ENCODE measurements at regions not wholly inside any gene's neighbourhood (a gene's known extent, or its start where the extent isn't known, plus 50 kb on each side); places are given as distances from the start of the nearest gene placed in this dataset.

DNA sequence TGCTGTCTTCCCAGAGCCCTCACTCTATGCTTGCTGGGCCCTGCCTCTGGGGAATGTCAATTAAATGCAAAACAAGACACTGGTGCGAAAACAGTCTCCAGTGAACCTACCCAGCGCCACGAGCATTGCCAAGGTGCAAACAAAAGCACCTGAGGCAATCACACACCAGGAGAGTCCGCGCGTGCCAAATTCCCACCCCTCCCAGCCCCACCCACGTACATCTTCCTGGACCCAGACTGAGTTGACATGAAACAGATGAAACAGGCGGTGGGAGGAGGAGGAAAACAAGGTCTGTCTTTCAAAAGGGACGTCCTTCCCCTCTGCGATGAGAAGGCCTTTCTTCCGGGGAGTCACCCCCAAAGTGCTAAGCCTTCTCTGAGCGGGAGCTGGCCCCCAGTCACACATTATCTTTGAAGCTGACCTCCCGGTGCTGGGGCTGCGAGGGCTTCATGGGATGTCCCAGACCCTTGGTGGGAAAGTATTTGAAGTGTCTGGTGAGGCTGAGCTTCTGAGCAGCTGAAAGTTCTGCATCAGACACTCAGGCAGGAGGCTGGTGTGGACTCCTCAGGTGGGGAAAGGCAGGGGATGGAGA lies 200.4 kb downstream of the AXIN2 start:
- H3K27ac ChIP-seq (ENCODE audit: poor library complexity, severe bottlenecking): no peak overlapping the region
- DNase-seq (ENCODE audit: low spot score) (no peak), ATAC-seq (ENCODE audit: low read depth) (no peak)
- no peak overlapping the region for H3K4me3 ChIP-seq (ENCODE audit: severe bottlenecking)
- no peaks in the 10 kb centered on the region for H3K36me3 ChIP-seq (ENCODE audit: low read depth)
- TF ChIP-seq CTCF (IDR thresholded peaks at IDR 0.05; ENCODE audit: poor library complexity, severe bottlenecking): no peak
- no peaks in the 10 kb centered on the region for H3K9me3 ChIP-seq (ENCODE audit: severe bottlenecking)
- no peaks in the 10 kb centered on the region for H3K27me3 ChIP-seq (ENCODE audit: insufficient read depth, poor library complexity, severe bottlenecking)
- peaks cover 17% of the 10 kb centered on the region for H3K4me1 ChIP-seq (ENCODE audit: insufficient read depth, poor library complexity, severe bottlenecking)

DNA sequence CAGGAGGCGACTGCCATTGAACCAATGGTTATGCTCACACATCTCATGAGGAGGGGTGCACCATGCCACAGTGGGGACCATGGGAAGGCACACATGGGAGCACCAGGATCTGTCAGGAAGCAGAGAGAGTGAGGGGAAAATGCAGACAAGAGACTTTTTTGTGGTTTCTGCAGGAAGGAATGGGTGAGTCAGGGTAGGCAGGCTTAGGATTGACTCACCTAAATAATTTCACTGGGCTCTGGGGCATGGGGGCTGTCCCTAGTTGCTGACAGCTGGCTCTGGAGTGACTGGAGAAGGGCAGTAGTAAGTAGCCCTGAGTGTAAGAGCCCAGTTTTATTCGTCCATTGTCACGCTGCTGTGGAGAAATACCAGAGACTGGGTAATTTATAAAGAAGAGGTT lies 202.4 kb downstream of the AXIN2 start:
- Histone ChIP-seq H3K4me3 (ENCODE audit: severe bottlenecking) (no peak overlapping the region), H3K36me3 (ENCODE audit: low read depth) (no peaks in the 10 kb centered on the region), H3K4me1 (ENCODE audit: insufficient read depth, poor library complexity, severe bottlenecking) (peaks cover 17% of the 10 kb centered on the region), H3K9me3 (ENCODE audit: severe bottlenecking) (no peaks in the 10 kb centered on the region), H3K27me3 (ENCODE audit: insufficient read depth, poor library complexity, severe bottlenecking) (no peaks in the 10 kb centered on the region), H3K27ac (ENCODE audit: poor library complexity, severe bottlenecking) (no peak overlapping the region)
- DNase-seq (ENCODE audit: low spot score) (no peak), ATAC-seq (ENCODE audit: low read depth) (peak; percentile 98)
- no peak for TF ChIP-seq CTCF (IDR thresholded peaks at IDR 0.05; ENCODE audit: poor library complexity, severe bottlenecking)

DNA sequence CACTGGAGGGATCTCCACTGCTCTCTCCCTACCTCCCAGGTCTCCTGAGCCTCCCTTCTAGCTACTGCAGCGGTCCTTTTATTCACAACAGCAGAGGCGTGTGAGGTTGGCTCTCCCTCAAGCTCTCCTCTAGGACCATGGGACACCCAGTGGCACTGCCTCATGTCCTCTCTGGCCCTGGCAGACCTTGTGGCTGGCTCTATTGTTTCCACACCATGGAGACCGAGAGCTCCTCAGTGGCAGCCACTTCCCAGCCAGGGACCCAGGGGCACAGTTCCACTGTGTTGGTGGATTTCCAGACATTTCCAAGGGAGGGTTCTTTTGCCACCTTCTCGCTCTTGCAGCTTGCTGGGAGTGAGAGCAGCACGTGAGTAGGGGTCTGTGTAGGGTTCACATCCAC lies 204.9 kb downstream of the AXIN2 start:
- Histone ChIP-seq H3K27me3 (ENCODE audit: insufficient read depth, poor library complexity, severe bottlenecking) (peaks cover 16% of the 10 kb centered on the region), H3K36me3 (ENCODE audit: low read depth) (no peaks in the 10 kb centered on the region), H3K9me3 (ENCODE audit: severe bottlenecking) (no peaks in the 10 kb centered on the region), H3K4me1 (ENCODE audit: insufficient read depth, poor library complexity, severe bottlenecking) (peaks cover 14% of the 10 kb centered on the region), H3K27ac (ENCODE audit: poor library complexity, severe bottlenecking) (no peak overlapping the region), H3K4me3 (ENCODE audit: severe bottlenecking) (no peak overlapping the region)
- ATAC-seq (ENCODE audit: low read depth) (no peak), DNase-seq (ENCODE audit: low spot score) (no peak)
- no peak for TF ChIP-seq CTCF (IDR thresholded peaks at IDR 0.05; ENCODE audit: poor library complexity, severe bottlenecking)

DNA sequence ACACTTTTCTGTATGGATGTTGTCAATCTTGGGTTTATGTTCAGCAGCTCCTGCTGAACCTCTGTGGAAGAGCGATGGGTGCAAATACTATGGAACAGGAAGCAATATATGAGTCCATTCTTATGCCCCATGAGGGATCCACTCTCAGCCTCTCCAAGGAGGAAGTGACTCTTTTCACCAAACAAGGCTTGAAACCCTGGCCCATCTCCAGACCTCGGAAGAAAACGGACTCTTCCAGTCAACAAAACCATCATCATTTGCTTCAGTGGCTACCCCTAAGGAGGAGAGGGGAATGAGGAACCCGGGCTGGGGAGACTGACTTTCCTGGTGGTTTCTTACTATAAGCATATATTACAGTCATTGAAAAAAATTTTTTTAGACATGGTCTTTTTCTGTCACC lies 206.2 kb downstream of the AXIN2 start:
- Histone ChIP-seq H3K9me3 (ENCODE audit: severe bottlenecking) (peaks cover 3% of the 10 kb centered on the region), H3K27me3 (ENCODE audit: insufficient read depth, poor library complexity, severe bottlenecking) (peaks cover 19% of the 10 kb centered on the region), H3K4me3 (ENCODE audit: severe bottlenecking) (no peak overlapping the region), H3K27ac (ENCODE audit: poor library complexity, severe bottlenecking) (no peak overlapping the region), H3K4me1 (ENCODE audit: insufficient read depth, poor library complexity, severe bottlenecking) (peaks cover 14% of the 10 kb centered on the region), H3K36me3 (ENCODE audit: low read depth) (no peaks in the 10 kb centered on the region)
- ATAC-seq (ENCODE audit: low read depth) (no peak), DNase-seq (ENCODE audit: low spot score) (no peak)
- no peak for TF ChIP-seq CTCF (IDR thresholded peaks at IDR 0.05; ENCODE audit: poor library complexity, severe bottlenecking)

GRCh38 chr17:65349916-65350315 lies 211.5 kb downstream of the AXIN2 start:
- H3K27ac ChIP-seq (ENCODE audit: poor library complexity, severe bottlenecking): no peak overlapping the region
- DNase-seq (ENCODE audit: low spot score): no peak
- peaks cover 26% of the 10 kb centered on the region for H3K27me3 ChIP-seq (ENCODE audit: insufficient read depth, poor library complexity, severe bottlenecking)
- TF ChIP-seq CTCF (IDR thresholded peaks at IDR 0.05; ENCODE audit: poor library complexity, severe bottlenecking): no peak
- H3K4me3 ChIP-seq (ENCODE audit: severe bottlenecking): no peak overlapping the region
- no peak for ATAC-seq (ENCODE audit: low read depth)
- H3K9me3 ChIP-seq (ENCODE audit: severe bottlenecking): peaks cover 3% of the 10 kb centered on the region
- H3K4me1 ChIP-seq (ENCODE audit: insufficient read depth, poor library complexity, severe bottlenecking): peaks cover 3% of the 10 kb centered on the region
- H3K36me3 ChIP-seq (ENCODE audit: low read depth): no peaks in the 10 kb centered on the region

Measured in RWPE2 (cell line).